Transverse colon (tissue), 4 donors: ENCODE measurements at regions not wholly inside any gene's neighbourhood (a gene's known extent, or its start where the extent isn't known, plus 50 kb on each side); places are given as distances from the start of the nearest gene placed in this dataset.

Experiments
- DNase-seq: peaks from one replicate; pipeline ENCODE4 v3.0.0-alpha.2; 2019
- H3K27ac ChIP-seq, 4 donors: fragments of 200-600 bp; sonication (generic); 2 replicates each; pipeline ENCODE4 v1.5.1; 2016 to 2018; ENCODE audit warnings: inconsistent platforms in 4 of 4
- H3K27me3 ChIP-seq: fragments of 200-600 bp; sonication (generic); 2 replicates; pipeline ENCODE4 v1.5.1; 2017; ENCODE audit warnings: inconsistent platforms
- H3K36me3 ChIP-seq, 4 donors: fragments of 200-600 bp; sonication (generic); 2 replicates each; pipeline ENCODE4 v1.5.1; 2017 to 2019; ENCODE audit warnings: inconsistent platforms in 4 of 4
- H3K4me1 ChIP-seq, 4 donors: fragments of 200-600 bp; sonication (generic); 2 replicates each; pipeline ENCODE4 v1.5.1; 2017 to 2020; ENCODE audit warnings: inconsistent platforms in 4 of 4
- H3K4me3 ChIP-seq, 4 donors: fragments of 200-600 bp; sonication (generic); 1 replicate in 1 of 4; 2 replicates in 3 of 4; pipeline versions ENCODE4 v1.5.1 to v1.6.1; 2017 to 2019; ENCODE audit warnings: inconsistent platforms in 4 of 4
- H3K9me3 ChIP-seq, 2 donors: fragments of 200-600 bp; sonication (generic); 2 replicates each; pipeline ENCODE4 v1.5.1; 2017 to 2019; ENCODE audit warnings: inconsistent platforms in 2 of 2
- EP300 ChIP-seq: sonication (generic); formaldehyde crosslinking; IDR thresholded peaks from one replicate; pipeline ENCODE4 v1.6.1; 2017; ENCODE audit warnings: antibody characterized with exemption, low read depth
- POLR2A ChIP-seq: fragments of 450-650 bp; IDR thresholded peaks from one replicate; pipeline ENCODE4 v1.6.1; 2016; ENCODE audit warnings: antibody characterized with exemption, mild to moderate bottlenecking, moderate library complexity
- POLR2AphosphoS5 ChIP-seq, 3 donors: sonication (generic); formaldehyde crosslinking; IDR thresholded peaks; one replicate each; pipeline ENCODE4 v1.6.1; 2016; ENCODE audit warnings: antibody characterized with exemption in 3 of 3
- WGBS, 2 donors: methylation state at CpG; one replicate each; pipeline ENCODE4 v1.1.5; 2018; ENCODE audit warnings: low coverage in 1 of 2; 5-methylcytosine and 5-hydroxymethylcytosine counted together
- in situ Hi-C, 4 donors: fragments of 200-750 bp; cut with MboI; loops; one replicate each; pipeline versions ENCODE4 v1.15.0 to v1.15.1; 2017; ENCODE audit warnings: low sequenced_read_pairs in 3 of 4, low pct_ligation_motif_present in 1 of 4, low pct_unique_long_range_greater_than_20kb in 1 of 4
- intact Hi-C: fragments of 100-400 bp; cut with DNase I; formaldehyde crosslinking; loops from one replicate; pipeline ENCODE4 v1.15.1; 2023; ENCODE audit warnings: low total_unique reads
- TF ChIP-seq, protein P1 (sequence below), 5 experiments: fragments of 200-600 bp in 3 of 5; fragments of 450-650 bp in 2 of 5; sonication (generic) in 3 of 5; IDR thresholded peaks; 1 replicate in 2 of 5; 2 replicates in 3 of 5; pipeline ENCODE4 v1.5.1; 2016 to 2017; ENCODE audit warnings: antibody characterized with exemption in 5 of 5, inconsistent platforms in 3 of 5, mild to moderate bottlenecking in 2 of 5, moderate library complexity in 1 of 5

DNA sequence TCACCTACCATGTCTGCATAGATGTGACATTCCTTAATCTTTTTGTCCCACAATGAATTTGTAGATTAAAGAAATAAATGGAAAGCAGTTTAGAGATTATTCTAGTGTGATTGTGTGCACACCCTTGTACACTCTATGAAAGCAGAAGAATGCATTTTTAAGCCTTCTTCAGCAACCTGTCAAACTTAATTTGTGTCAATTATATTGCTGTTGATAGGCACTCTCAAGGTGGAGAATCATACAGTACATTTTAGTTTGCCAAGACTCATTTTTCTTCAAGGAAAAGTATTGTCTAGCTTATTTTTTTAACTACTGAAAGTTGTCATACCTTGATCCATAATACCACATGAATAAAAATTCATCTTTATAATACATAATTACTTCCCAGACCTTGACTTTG, 1898.9 kb downstream of the OLFM4 start:
- DNase-seq: no peak
- H3K4me1 ChIP-seq: no peaks in the 10 kb centered on the region
- H3K27me3 ChIP-seq: no peaks in the 10 kb centered on the region
- intact Hi-C loops (no loop called here), in situ Hi-C loops (no loop called here)
- no peaks in the 10 kb centered on the region for H3K36me3 ChIP-seq
- no peak for TF ChIP-seq EP300
- TF ChIP-seq POLR2AphosphoS5 (IDR thresholded peaks at IDR 0.05): no peak
- TF ChIP-seq, protein P1, sequence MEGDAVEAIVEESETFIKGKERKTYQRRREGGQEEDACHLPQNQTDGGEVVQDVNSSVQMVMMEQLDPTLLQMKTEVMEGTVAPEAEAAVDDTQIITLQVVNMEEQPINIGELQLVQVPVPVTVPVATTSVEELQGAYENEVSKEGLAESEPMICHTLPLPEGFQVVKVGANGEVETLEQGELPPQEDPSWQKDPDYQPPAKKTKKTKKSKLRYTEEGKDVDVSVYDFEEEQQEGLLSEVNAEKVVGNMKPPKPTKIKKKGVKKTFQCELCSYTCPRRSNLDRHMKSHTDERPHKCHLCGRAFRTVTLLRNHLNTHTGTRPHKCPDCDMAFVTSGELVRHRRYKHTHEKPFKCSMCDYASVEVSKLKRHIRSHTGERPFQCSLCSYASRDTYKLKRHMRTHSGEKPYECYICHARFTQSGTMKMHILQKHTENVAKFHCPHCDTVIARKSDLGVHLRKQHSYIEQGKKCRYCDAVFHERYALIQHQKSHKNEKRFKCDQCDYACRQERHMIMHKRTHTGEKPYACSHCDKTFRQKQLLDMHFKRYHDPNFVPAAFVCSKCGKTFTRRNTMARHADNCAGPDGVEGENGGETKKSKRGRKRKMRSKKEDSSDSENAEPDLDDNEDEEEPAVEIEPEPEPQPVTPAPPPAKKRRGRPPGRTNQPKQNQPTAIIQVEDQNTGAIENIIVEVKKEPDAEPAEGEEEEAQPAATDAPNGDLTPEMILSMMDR (IDR thresholded peaks at IDR 0.05): no peak
- no peak for TF ChIP-seq POLR2A
- no peak overlapping the region for H3K4me3 ChIP-seq
- H3K27ac ChIP-seq: no peak overlapping the region
- H3K9me3 ChIP-seq: no peaks in the 10 kb centered on the region

DNA sequence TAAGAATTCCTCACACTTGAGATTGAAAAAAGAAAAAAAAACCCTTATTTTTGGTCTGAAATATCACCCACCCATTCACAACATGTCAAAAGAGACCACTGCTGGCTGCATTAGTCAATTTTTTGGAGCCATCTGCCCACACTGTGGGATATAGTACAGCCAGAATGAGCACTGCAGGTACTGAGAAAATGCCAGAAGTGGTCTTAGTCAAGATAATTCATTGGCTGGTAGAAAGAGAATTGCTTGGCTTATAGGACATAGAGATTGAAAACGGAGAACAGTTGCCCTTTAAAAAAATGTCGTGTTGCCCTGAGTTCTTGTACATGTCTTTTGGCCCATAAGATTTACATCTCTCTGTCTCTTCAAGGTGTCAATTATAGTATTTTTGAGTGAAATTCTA, 1899.5 kb downstream of the OLFM4 start:
- Histone ChIP-seq H3K9me3 (no peaks in the 10 kb centered on the region), H3K4me3 (no peak overlapping the region), H3K36me3 (no peaks in the 10 kb centered on the region), H3K4me1 (no peaks in the 10 kb centered on the region), H3K27me3 (no peaks in the 10 kb centered on the region), H3K27ac (no peak overlapping the region)
- 57 to 90% methylated on average over 1 to 2 of the region's 2 CpGs for WGBS, 2 donors
- intact Hi-C loops: no loop called here
- in situ Hi-C loops: no loop called here
- DNase-seq: no peak
- TF ChIP-seq, protein P1 (IDR thresholded peaks at IDR 0.05): no peak
- TF ChIP-seq POLR2A (no peak), POLR2AphosphoS5 (IDR thresholded peaks at IDR 0.05) (no peak), EP300 (no peak)

DNA sequence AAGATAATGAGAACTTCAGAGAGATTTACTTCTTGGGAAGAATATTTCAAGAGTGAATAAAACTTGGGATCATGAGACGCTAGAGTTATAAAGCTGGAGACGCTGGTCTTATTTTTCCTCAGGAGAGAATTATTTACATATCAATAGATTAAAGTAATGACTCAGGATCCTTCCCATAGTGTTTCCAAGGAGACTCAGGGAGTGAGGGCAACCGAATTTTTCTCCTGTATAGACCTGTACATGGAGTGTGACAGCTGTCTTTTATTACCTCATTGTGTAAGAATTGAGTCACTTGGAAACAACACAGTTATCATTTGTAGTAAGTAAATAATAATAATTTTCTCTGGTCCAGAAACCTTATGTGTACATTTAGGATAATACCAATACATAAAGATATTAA, 1905.5 kb downstream of the OLFM4 start:
- intact Hi-C loops: no loop called here
- no peaks in the 10 kb centered on the region for H3K9me3 ChIP-seq
- H3K27me3 ChIP-seq: no peaks in the 10 kb centered on the region
- H3K4me1 ChIP-seq: no peaks in the 10 kb centered on the region
- H3K36me3 ChIP-seq: no peaks in the 10 kb centered on the region
- TF ChIP-seq, protein P1 (IDR thresholded peaks at IDR 0.05): no peak
- TF ChIP-seq EP300 (no peak), POLR2A (no peak), POLR2AphosphoS5 (IDR thresholded peaks at IDR 0.05) (no peak)
- 28 to 37% methylated on average over 3 of the region's 3 CpGs for WGBS, 2 donors
- no peak overlapping the region for H3K4me3 ChIP-seq
- in situ Hi-C loops: no loop called here
- no peak for DNase-seq
- no peak overlapping the region for H3K27ac ChIP-seq

DNA sequence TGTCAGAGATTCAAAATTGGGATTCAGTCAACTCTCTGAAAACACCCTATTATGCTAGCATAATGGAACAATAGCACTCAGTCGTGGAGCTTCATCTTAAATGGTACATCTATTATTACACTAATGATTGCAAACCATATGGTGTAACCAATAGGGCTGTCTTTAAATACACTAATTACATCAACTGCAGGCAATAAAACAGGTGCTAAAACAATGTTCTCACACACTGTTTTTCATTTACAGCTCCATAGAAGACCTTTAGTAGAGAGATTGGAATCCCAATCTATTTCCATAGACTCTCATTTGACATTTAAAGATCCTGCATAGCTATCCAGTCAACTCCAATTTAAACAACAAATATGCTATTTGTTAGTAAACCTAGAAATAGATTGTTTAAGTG, 1917.4 kb downstream of the OLFM4 start:
- in situ Hi-C loops: no loop called here
- intact Hi-C loops: no loop called here

More for the DNA sequence above, 1917.4 kb downstream of the OLFM4 start:
- Histone ChIP-seq H3K27ac (no peak overlapping the region), H3K9me3 (no peaks in the 10 kb centered on the region), H3K36me3 (no peaks in the 10 kb centered on the region), H3K4me1 (no peaks in the 10 kb centered on the region), H3K4me3 (no peak overlapping the region), H3K27me3 (no peaks in the 10 kb centered on the region)
- no peak for DNase-seq
- TF ChIP-seq POLR2AphosphoS5 (IDR thresholded peaks at IDR 0.05): no peak
- TF ChIP-seq POLR2A: no peak
- no peak for TF ChIP-seq EP300
- TF ChIP-seq, protein P1 (IDR thresholded peaks at IDR 0.05): no peak
- 0 to 24% methylated on average over 1 of the region's 1 CpG for WGBS, 2 donors
